Stimulated activated CD8-positive, alpha-beta memory T cell treated with anti-CD3 and anti-CD28 coated beads, Interleukin-2, amount 100 ng/mL, for 48 hours (primary cell): ENCODE measurements at regions not wholly inside any gene's neighbourhood (a gene's known extent, or its start where the extent isn't known, plus 50 kb on each side); places are given as distances from the start of the nearest gene placed in this dataset.

Experiments
- DNase-seq, 2 donors: peaks; one replicate each; pipeline ENCODE4 v3.0.0-alpha.2; 2020; ENCODE audit warnings: low read depth in 2 of 2

GRCh38 chr9:108156270-108156998 lies 666.9 kb upstream of the KLF4 start:
- DNase-seq: no peak

GRCh38 chr9:108153416-108153815 lies 663.8 kb upstream of the KLF4 start:
- no peak for DNase-seq

GRCh38 chr9:108150736-108151586 lies 661.4 kb upstream of the KLF4 start:
- no peak for DNase-seq

GRCh38 chr9:108149326-108149725 lies 659.8 kb upstream of the KLF4 start:
- no peak for DNase-seq

- DNase-seq: no peak
Observed at GRCh38 chr9:108142504-108143201, 653.1 kb upstream of the KLF4 start.

GRCh38 chr9:108142142-108142503 lies 652.6 kb upstream of the KLF4 start:
- DNase-seq: no peak

GRCh38 chr9:108139900-108140299 lies 650.3 kb upstream of the KLF4 start:
- DNase-seq: no peak

DNA sequence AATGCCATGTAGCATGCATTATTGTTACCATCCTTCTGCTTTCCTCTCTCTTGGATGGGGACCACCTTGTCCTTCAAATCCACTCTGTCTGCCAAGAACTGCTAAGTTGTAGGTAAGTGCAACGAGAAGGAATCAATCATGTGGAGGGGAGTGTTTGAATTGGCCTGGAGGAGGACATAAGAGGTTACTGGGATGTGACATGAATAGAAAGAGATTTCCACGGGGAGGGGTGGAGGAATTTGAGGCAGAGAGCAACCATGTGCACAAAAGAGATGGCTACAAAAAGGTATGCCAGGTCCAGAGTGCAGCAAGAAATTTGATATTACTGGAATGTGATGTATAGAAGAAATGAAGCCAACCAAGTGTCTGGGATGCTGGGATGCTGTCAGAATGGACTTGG lies 648.9 kb upstream of the KLF4 start:
- DNase-seq: no peak

- DNase-seq: no peak
Observed at GRCh38 chr9:108136656-108137055, 647.1 kb upstream of the KLF4 start.

DNA sequence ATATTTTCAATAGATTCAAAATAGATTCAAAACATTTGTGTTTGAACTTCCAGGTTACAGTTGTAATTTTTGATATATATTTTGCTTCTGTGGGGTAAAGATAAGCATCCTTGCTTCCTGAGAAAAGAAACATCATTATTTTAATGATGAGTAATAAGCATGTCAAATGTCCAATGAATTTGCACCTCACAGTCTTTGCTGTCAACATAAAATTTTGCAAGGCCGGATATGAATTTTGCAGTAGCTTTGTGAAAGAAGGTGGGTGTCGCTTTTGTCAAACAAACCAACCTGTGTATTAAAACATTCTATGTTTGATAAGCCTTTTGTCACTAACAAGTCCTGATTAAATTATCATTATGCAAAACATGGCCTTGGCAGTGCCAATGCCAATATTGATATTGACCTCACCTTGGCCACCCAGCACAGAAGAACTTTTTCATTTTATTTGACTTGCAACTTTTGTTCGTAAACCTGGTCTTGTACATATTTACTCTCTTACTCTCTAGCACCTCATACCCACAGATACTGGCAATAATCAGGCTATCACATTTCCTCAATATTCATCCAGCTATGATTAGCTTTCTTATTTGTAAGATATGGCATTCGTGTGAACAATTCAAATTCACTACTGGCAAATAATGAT lies 645.0 kb upstream of the KLF4 start:
- DNase-seq: no peak

- no peak for DNase-seq
Observed at GRCh38 chr9:108133680-108134079, 644.1 kb upstream of the KLF4 start.

- no peak for DNase-seq
Observed at GRCh38 chr9:108133101-108133500, 643.5 kb upstream of the KLF4 start.

DNA sequence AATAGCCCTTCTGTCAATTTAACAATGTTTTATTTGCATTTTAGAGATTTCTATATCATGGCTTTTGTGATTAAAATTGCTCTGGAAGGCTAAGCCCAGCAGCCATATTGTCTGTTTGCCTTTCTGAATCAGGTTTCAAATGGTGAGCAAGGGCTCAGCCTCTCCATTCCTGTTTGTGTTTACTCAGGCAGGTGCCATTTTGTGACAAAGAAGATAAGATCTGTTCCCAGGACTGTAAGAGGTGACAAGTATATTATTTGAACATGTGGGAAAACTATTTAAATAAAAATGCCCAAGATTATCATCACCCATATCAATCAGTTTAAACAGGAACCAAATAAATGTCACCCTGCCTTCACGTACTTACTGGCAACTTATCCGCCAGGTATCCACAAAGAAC lies 641.3 kb upstream of the KLF4 start:
- DNase-seq: no peak

GRCh38 chr9:108125625-108126024 lies 636.1 kb upstream of the KLF4 start:
- no peak for DNase-seq

GRCh38 chr9:108119530-108120113 lies 630.1 kb upstream of the KLF4 start:
- DNase-seq: no peak

DNA sequence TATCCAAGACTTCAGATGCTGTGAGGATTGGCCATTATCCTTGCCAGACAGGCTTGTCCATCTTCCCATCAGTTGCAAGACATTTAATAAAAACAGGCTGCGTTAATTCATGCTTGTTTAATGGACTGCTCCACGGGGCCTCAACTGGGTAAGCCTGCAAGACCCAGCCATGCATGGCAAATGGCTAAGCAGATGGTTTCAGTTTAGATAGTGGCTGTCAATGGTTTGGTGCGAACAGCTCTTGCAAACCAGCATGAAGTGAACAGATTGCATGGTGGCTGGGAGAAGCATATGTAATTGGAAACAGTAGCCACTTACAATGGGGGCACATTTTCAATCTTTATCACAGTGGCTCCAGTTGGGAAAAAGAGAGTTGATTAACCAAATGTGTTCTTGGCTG lies 628.2 kb upstream of the KLF4 start:
- no peak for DNase-seq

GRCh38 chr9:108117306-108117705 lies 627.7 kb upstream of the KLF4 start:
- DNase-seq: no peak

DNA sequence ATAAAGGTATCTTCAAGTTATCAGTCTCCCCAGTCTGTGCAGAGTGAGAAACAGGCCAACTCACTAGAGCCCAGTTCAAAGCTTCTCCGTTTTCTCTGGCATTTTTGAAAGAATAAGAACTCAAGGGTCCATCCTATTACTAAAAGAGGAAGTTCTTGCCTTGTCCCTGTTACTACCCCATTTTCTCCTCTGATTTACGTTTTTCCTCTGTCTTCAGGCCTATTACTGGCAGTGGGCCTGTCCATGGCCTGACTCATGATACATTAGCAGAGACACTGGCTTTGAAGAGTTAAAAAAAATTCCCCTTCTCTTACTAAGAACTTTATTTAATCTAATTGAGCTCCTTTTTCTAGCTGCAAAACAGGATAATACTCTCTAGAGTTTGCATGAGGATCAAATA lies 624.0 kb upstream of the KLF4 start:
- no peak for DNase-seq

GRCh38 chr9:108109927-108110690 lies 620.5 kb upstream of the KLF4 start:
- DNase-seq: no peak

- DNase-seq: no peak
Observed at GRCh38 chr9:108108852-108109448, 619.4 kb upstream of the KLF4 start.
